ENCODE measurements at regions not wholly inside any gene's neighbourhood (a gene's known extent, or its start where the extent isn't known, plus 50 kb on each side); places are given as distances from the start of the nearest gene placed in this dataset.
A peak's percentile ranks its signal among the peaks of the same experiment; 100 is the strongest.

DNA sequence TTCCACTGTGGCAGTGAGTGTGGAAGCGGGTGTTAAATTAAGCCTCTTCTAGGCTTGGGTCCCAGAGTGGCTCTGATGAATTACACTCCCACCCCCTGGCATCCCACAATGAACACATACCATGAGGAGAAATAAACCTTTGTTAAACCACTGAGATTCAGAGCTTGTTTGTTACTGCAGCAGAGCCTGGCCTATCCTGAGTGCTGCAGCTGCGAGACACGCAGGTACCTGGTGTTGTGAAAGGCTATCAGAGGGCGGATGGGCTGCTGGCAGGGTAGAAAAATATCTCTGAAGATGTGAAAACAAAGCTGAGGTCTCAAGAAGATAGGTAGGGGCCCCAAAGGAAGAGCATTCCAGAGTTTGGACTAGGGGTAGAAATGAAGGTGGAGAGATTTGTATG lies 138.4 kb upstream of the STX18 start:
- no peaks in the 10 kb centered on the region for H3K79me2 ChIP-seq (ENCODE audit: control insufficient read depth, insufficient read depth, low read length)
- no peak overlapping the region for H3K9ac ChIP-seq (ENCODE audit: control insufficient read depth, extremely low read depth, insufficient read depth, low read length)
- H2AFZ ChIP-seq (ENCODE audit: control insufficient read depth, low read length): no peak overlapping the region
- H3K9me3 ChIP-seq (ENCODE audit: control insufficient read depth, low read depth, low read length): no peaks in the 10 kb centered on the region
- TF ChIP-seq, protein P1, sequence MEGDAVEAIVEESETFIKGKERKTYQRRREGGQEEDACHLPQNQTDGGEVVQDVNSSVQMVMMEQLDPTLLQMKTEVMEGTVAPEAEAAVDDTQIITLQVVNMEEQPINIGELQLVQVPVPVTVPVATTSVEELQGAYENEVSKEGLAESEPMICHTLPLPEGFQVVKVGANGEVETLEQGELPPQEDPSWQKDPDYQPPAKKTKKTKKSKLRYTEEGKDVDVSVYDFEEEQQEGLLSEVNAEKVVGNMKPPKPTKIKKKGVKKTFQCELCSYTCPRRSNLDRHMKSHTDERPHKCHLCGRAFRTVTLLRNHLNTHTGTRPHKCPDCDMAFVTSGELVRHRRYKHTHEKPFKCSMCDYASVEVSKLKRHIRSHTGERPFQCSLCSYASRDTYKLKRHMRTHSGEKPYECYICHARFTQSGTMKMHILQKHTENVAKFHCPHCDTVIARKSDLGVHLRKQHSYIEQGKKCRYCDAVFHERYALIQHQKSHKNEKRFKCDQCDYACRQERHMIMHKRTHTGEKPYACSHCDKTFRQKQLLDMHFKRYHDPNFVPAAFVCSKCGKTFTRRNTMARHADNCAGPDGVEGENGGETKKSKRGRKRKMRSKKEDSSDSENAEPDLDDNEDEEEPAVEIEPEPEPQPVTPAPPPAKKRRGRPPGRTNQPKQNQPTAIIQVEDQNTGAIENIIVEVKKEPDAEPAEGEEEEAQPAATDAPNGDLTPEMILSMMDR (optimal IDR thresholded peaks at IDR 0.05 in 1 of 3, IDR thresholded peaks at IDR 0.05 in 1 of 3, conservative IDR thresholded peaks at IDR 0.05 in 1 of 3; ENCODE audit: extremely low read depth in 1 of 3, insufficient read depth in 2 of 3, low read length in 3 of 3): no peak
- TF ChIP-seq EZH2 (IDR thresholded peaks at IDR 0.05; ENCODE audit: low read length): no peak
- no peaks in the 10 kb centered on the region for H3K4me1 ChIP-seq (ENCODE audit: control insufficient read depth, extremely low read depth, insufficient read depth, low read length)
- H3K9me1 ChIP-seq (ENCODE audit: control insufficient read depth, extremely low read depth, insufficient read depth, low read length): no peaks in the 10 kb centered on the region
- no peak for DNase-seq (ENCODE audit: low read depth, low spot score)
- H3K4me2 ChIP-seq (ENCODE audit: control insufficient read depth, extremely low read depth, insufficient read depth, low read depth, low read length): no peak overlapping the region
- no peaks in the 10 kb centered on the region for H4K20me1 ChIP-seq (ENCODE audit: control insufficient read depth, extremely low read depth, insufficient read depth, low read length)
- no peak overlapping the region for H3K4me3 ChIP-seq (ENCODE audit: control insufficient read depth in 2 of 3, extremely low read depth in 1 of 3, insufficient read depth in 2 of 3, low read depth in 1 of 3, low read length in 3 of 3)
- H3K36me3 ChIP-seq (ENCODE audit: control insufficient read depth in 2 of 2, extremely low read depth in 1 of 2, insufficient read depth in 2 of 2, low read length in 2 of 2): no peaks in the 10 kb centered on the region
- no peak overlapping the region for H3K27ac ChIP-seq (ENCODE audit: control insufficient read depth, insufficient read depth, low read length)
- no peaks in the 10 kb centered on the region for H3K27me3 ChIP-seq (ENCODE audit: control insufficient read depth, extremely low read depth, insufficient read depth, low read length)
- FAIRE-seq: no peak
- dilution Hi-C loops (cut with MboI; ENCODE audit: extremely low pct_ligation_motif_present, low sequenced_read_pairs): no loop called here

DNA sequence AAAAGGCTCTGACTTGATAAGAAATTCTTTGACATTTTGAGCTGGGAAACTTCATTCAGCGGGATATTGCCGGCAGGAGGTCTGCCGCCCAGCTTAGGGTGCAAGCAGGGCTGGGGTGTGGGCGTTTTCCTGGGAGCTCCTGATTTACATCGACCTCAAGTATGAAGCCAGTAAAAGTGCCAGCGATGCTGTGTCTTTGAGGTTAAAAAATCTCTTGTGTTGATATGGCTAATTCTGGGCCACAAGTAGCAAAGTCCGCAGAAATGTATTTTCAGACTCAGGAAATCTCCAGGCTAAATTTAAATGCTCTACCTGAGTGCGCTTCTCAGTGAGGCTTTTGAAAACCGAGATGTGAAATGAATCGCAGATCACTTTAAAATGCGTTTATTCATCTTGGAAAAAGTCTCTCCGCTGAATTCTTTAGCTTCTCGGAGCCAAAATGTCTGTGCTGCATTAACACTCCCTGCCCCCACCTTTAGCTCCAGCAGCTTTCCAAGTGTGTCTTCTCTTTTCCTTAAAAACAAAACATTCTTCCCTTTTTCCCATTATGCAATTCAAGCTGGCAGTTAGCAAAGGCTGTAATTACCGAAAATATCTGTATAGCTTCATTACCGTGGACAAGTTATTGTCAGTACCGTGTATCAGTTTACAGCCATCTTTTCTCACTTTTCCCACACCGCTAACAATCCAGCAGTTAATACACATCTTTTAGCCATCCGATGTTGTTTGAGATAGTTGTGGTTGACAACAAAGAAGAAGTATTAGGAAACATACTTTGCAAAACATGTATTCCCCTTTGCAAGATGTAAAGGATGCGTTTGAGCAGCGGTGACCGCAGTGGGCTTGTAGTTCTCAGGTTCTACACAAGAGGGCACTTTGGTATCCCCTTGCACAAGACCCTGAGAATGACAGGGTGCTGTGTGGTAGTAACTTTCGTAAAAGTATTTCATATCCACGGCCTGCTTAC lies 136.0 kb upstream of the STX18 start:
- Histone ChIP-seq H3K27ac (ENCODE audit: control insufficient read depth, insufficient read depth, low read length) (no peak overlapping the region), H3K9me1 (ENCODE audit: control insufficient read depth, extremely low read depth, insufficient read depth, low read length) (no peaks in the 10 kb centered on the region)

More for the DNA sequence above, 136.0 kb upstream of the STX18 start:
- Histone ChIP-seq H3K36me3 (ENCODE audit: control insufficient read depth in 2 of 2, extremely low read depth in 1 of 2, insufficient read depth in 2 of 2, low read length in 2 of 2) (no peaks in the 10 kb centered on the region), H3K9ac (ENCODE audit: control insufficient read depth, extremely low read depth, insufficient read depth, low read length) (no peak overlapping the region), H3K4me1 (ENCODE audit: control insufficient read depth, extremely low read depth, insufficient read depth, low read length) (no peaks in the 10 kb centered on the region), H3K9me3 (ENCODE audit: control insufficient read depth, low read depth, low read length) (no peaks in the 10 kb centered on the region), H3K27me3 (ENCODE audit: control insufficient read depth, extremely low read depth, insufficient read depth, low read length) (no peaks in the 10 kb centered on the region), H2AFZ (ENCODE audit: control insufficient read depth, low read length) (no peak overlapping the region), H3K4me2 (ENCODE audit: control insufficient read depth, extremely low read depth, insufficient read depth, low read depth, low read length) (no peak overlapping the region), H3K79me2 (ENCODE audit: control insufficient read depth, insufficient read depth, low read length) (no peaks in the 10 kb centered on the region), H3K4me3 (ENCODE audit: control insufficient read depth in 2 of 3, extremely low read depth in 1 of 3, insufficient read depth in 2 of 3, low read depth in 1 of 3, low read length in 3 of 3) (no peak overlapping the region), H4K20me1 (ENCODE audit: control insufficient read depth, extremely low read depth, insufficient read depth, low read length) (no peaks in the 10 kb centered on the region)
- FAIRE-seq (no peak), DNase-seq (ENCODE audit: low read depth, low spot score) (no peak)
- dilution Hi-C loops (cut with MboI; ENCODE audit: extremely low pct_ligation_motif_present, low sequenced_read_pairs): no loop called here
- TF ChIP-seq, protein P1 (optimal IDR thresholded peaks at IDR 0.05 in 1 of 3, IDR thresholded peaks at IDR 0.05 in 1 of 3, conservative IDR thresholded peaks at IDR 0.05 in 1 of 3; ENCODE audit: extremely low read depth in 1 of 3, insufficient read depth in 2 of 3, low read length in 3 of 3): peak; percentile 17 to 49 (median 32)
- no peak for TF ChIP-seq EZH2 (IDR thresholded peaks at IDR 0.05; ENCODE audit: low read length)
